H1 (cell line): ENCODE measurements at regions not wholly inside any gene's neighbourhood (a gene's known extent, or its start where the extent isn't known, plus 50 kb on each side); places are given as distances from the start of the nearest gene placed in this dataset.

Experiments used
- CTCF ChIA-PET: fragments of 300-600 bp; sonication (Branson Sonifier 250); formaldehyde crosslinking; loops from one replicate; lab custom pipeline; 2021; ENCODE audit not compliant: partially characterized antibody; lab: Charles Lee
- POLR2A ChIA-PET: fragments of 300-600 bp; sonication (Branson Sonifier 250); formaldehyde crosslinking; loops from one replicate; lab custom pipeline; 2021; ENCODE audit warnings: inconsistent platforms; ENCODE audit not compliant: partially characterized antibody; lab: Charles Lee
- DNase-seq, 2 experiments: peaks; one replicate each; pipeline versions ENCODE4 v3.0.0 to v3.0.0-alpha.2; 2010 to 2022; ENCODE audit warnings: low spot score in 2 of 2, low read depth in 1 of 2, mixed read lengths in 1 of 2
- FAIRE-seq: peaks from 2 replicates; lab custom pipeline; 2011; peaks lifted over from hg19 to GRCh38; lab: Jason Lieb, UNC
- H2AFZ ChIP-seq: 2 replicates; pipeline ENCODE4 v1.8.1; 2012; ENCODE audit warnings: low read length, inconsistent platforms
- H2AK5ac ChIP-seq: 2 replicates; pipeline ENCODE4 v1.6.1; 2013; ENCODE audit warnings: low read depth, low read length
- H2BK120ac ChIP-seq: replicated peaks from 2 replicates; pipeline ENCODE3; 2013; ENCODE audit warnings: low read depth, low read length, inconsistent platforms
- H2BK12ac ChIP-seq: 2 replicates; pipeline ENCODE4 v1.6.1; 2013; ENCODE audit warnings: low read depth, low read length
- H2BK15ac ChIP-seq: 2 replicates; pipeline ENCODE4 v1.6.1; 2013; ENCODE audit warnings: low read length
- H2BK20ac ChIP-seq: 2 replicates; pipeline ENCODE4 v1.6.1; 2013; ENCODE audit warnings: low read length
- H2BK5ac ChIP-seq: 2 replicates; pipeline ENCODE4 v1.6.1; 2013; ENCODE audit warnings: low read depth, low read length
- H3K14ac ChIP-seq: 2 replicates; pipeline ENCODE4 v1.6.1; 2013; ENCODE audit warnings: inconsistent platforms; ENCODE audit not compliant: insufficient read length
- H3K18ac ChIP-seq: 2 replicates; pipeline ENCODE4 v1.6.1; 2013; ENCODE audit warnings: low read length; ENCODE audit errors: extremely low read depth
- H3K23ac ChIP-seq: 2 replicates; pipeline ENCODE4 v1.6.1; 2013; ENCODE audit warnings: inconsistent platforms; ENCODE audit not compliant: insufficient read length
- H3K23me2 ChIP-seq: 2 replicates; pipeline ENCODE4 v1.6.1; 2013; ENCODE audit warnings: low read depth, low read length
- H3K27ac ChIP-seq: 2 replicates; pipeline ENCODE4 v1.6.1; 2011; ENCODE audit warnings: low read depth, low read length, inconsistent platforms
- H3K27me3 ChIP-seq, 4 experiments: replicated peaks in 1 of 4; 1 replicate in 1 of 4; 2 replicates in 3 of 4; pipeline versions ENCODE4 v1.6.1 to v1.8.1; 2011 to 2013; ENCODE audit warnings: low read length in 3 of 4, mild to moderate bottlenecking in 3 of 4, inconsistent platforms in 2 of 4, mixed read lengths in 2 of 4, moderate library complexity in 1 of 4; ENCODE audit not compliant: control insufficient read depth in 3 of 4, insufficient read depth in 3 of 4; ENCODE audit errors: extremely low read depth in 1 of 4
- H3K36me3 ChIP-seq, 4 experiments: 2 replicates each; pipeline versions ENCODE4 v1.6.1 to v1.8.1; 2011 to 2013; ENCODE audit warnings: mild to moderate bottlenecking in 4 of 4, low read length in 3 of 4, moderate library complexity in 2 of 4, control low read depth in 1 of 4, inconsistent platforms in 1 of 4; ENCODE audit not compliant: insufficient read depth in 4 of 4, control insufficient read depth in 2 of 4
- H3K4ac ChIP-seq: replicated peaks from 2 replicates; pipeline ENCODE3; 2013; ENCODE audit warnings: low read length, low read depth, mixed read lengths, inconsistent platforms; ENCODE audit not compliant: insufficient read length
- H3K4me1 ChIP-seq, 4 experiments: replicated peaks in 1 of 4; 1 replicate in 1 of 4; 2 replicates in 3 of 4; pipeline versions ENCODE4 v1.6.1 to v1.8.1; 2011 to 2013; ENCODE audit warnings: low read length in 3 of 4, inconsistent platforms in 2 of 4, mixed read lengths in 1 of 4; ENCODE audit not compliant: insufficient read depth in 4 of 4, control insufficient read depth in 3 of 4
- H3K4me2 ChIP-seq, 2 experiments: 2 replicates each; pipeline versions ENCODE4 v1.6.1 to v1.8.1; 2011 to 2013; ENCODE audit warnings: low read depth in 2 of 2, low read length in 2 of 2, control low read depth in 1 of 2, inconsistent platforms in 1 of 2, mild to moderate bottlenecking in 1 of 2; ENCODE audit not compliant: insufficient read depth in 1 of 2
- H3K4me3 ChIP-seq, 4 experiments: fragments of 200-600, 300-600 bp in 1 of 4; sonication (generic), shearing (Covaris generic), sonication (Bioruptor Twin) in 1 of 4; 2 replicates each; pipeline versions ENCODE4 v1.5.1 to v1.8.1; 2011 to 2016; ENCODE audit warnings: low read length in 4 of 4, low read depth in 3 of 4, control low read depth in 2 of 4, inconsistent platforms in 2 of 4, mild to moderate bottlenecking in 2 of 4, mixed read lengths in 1 of 4, moderate library complexity in 1 of 4; ENCODE audit not compliant: insufficient read depth in 2 of 4; ENCODE audit errors: extremely low read depth in 1 of 4
- H3K56ac ChIP-seq: replicated peaks from 2 replicates; pipeline ENCODE3; 2013; ENCODE audit warnings: low read depth, mild to moderate bottlenecking, mixed read lengths, low read length, inconsistent platforms; ENCODE audit not compliant: insufficient read length
- H3K79me1 ChIP-seq: 2 replicates; pipeline ENCODE4 v1.6.1; 2013; ENCODE audit warnings: low read depth, low read length, control low read depth
- H3K79me2 ChIP-seq, 2 experiments: 2 replicates each; pipeline versions ENCODE4 v1.6.1 to v1.8.1; 2012 to 2013; ENCODE audit warnings: low read length in 2 of 2, mild to moderate bottlenecking in 2 of 2, inconsistent platforms in 1 of 2; ENCODE audit not compliant: insufficient read depth in 2 of 2, control insufficient read depth in 1 of 2
- H3K9ac ChIP-seq, 4 experiments: replicated peaks in 1 of 4; 1 replicate in 1 of 4; 2 replicates in 3 of 4; pipeline versions ENCODE4 v1.6.1 to v1.8.1; 2011 to 2013; ENCODE audit warnings: low read depth in 3 of 4, low read length in 3 of 4, control low read depth in 2 of 4, mild to moderate bottlenecking in 2 of 4, moderate library complexity in 2 of 4, inconsistent platforms in 1 of 4; ENCODE audit errors: extremely low read depth in 1 of 4
- H3K9me3 ChIP-seq, 2 experiments: 2 replicates each; pipeline versions ENCODE4 v1.6.1 to v1.8.1; 2012 to 2013; ENCODE audit warnings: mild to moderate bottlenecking in 2 of 2, moderate library complexity in 2 of 2, control low read depth in 1 of 2, inconsistent platforms in 1 of 2, low read depth in 1 of 2, low read length in 1 of 2, mixed read lengths in 1 of 2; ENCODE audit not compliant: insufficient read depth in 2 of 2
- H4K20me1 ChIP-seq, 2 experiments: replicated peaks in 1 of 2; 2 replicates each; pipeline versions ENCODE3 to v1.8.1; 2011 to 2013; ENCODE audit warnings: inconsistent platforms in 2 of 2, low read length in 2 of 2, mild to moderate bottlenecking in 1 of 2; ENCODE audit not compliant: insufficient read depth in 2 of 2, control insufficient read depth in 1 of 2
- H4K5ac ChIP-seq: 2 replicates; pipeline ENCODE4 v1.6.1; 2013; ENCODE audit warnings: low read length, low read depth, mixed read lengths, inconsistent platforms; ENCODE audit not compliant: insufficient read length
- H4K8ac ChIP-seq: 2 replicates; pipeline ENCODE4 v1.8.0; 2013; ENCODE audit warnings: mild to moderate bottlenecking, moderate library complexity, low read length, inconsistent platforms; ENCODE audit not compliant: insufficient read depth; ENCODE audit errors: extremely low read depth
- H4K91ac ChIP-seq: replicated peaks from 2 replicates; pipeline ENCODE3; 2013; ENCODE audit warnings: low read length, mixed read lengths, inconsistent platforms; ENCODE audit not compliant: insufficient read length
- WGBS, 2 experiments: shearing (Covaris generic) in 1 of 2; methylation state at CpG; one replicate each; pipeline versions ENCODE4 v1.1.6 to v1.1.7; 2013 to 2015; ENCODE audit warnings: low lambda C conversion rate in 2 of 2, mixed read lengths in 2 of 2, inconsistent platforms in 1 of 2, low coverage in 1 of 2, missing lambda C conversion rate in 1 of 2; ENCODE audit not compliant: insufficient replicate concordance in 2 of 2, insufficient coverage in 1 of 2, insufficient read length in 1 of 2; ENCODE audit errors: extremely low coverage in 1 of 2, missing lambda C conversion rate in 1 of 2; 5-methylcytosine and 5-hydroxymethylcytosine counted together
- TF ChIP-seq, protein P1 (sequence below): fragments of 300-600 bp; sonication (generic); IDR thresholded peaks from 2 replicates; pipeline ENCODE4 v1.7.1; 2012; ENCODE audit warnings: low read length, moderate library complexity, mild to moderate bottlenecking, inconsistent platforms; ENCODE audit not compliant: insufficient replicate concordance

DNA sequence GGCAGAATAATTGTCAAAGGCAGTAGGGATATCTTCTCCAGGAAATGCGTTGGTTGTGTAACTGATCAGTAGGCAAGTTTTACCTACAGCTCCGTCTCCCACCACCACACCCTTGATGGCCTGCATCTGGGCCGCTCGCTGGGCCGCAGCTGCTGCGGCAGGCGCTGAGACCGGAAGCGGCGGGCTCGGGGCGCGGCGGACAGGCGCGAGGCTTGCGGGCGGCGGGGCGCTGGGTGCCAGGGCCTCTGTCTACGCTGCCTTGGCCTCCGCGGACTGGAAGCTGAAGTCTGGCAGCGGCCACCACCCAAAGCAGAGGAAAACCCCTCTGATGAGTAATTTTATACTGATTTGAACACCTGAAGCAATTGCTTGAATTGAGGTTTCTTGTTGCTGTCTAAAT is 124.2 kb upstream of the ZIC3 start:
- H4K8ac ChIP-seq = no peak overlapping the region
- no peaks in the 10 kb centered on the region for H3K4me1 ChIP-seq
- H3K36me3 ChIP-seq = no peaks in the 10 kb centered on the region
- WGBS, 2 experiments = 94% methylated on average over 3 of the region's 24 CpGs; no CpG with 5 or more reads in 1 of the 2 experiments
- H3K18ac ChIP-seq = no peak overlapping the region
- H3K27me3 ChIP-seq = no peaks in the 10 kb centered on the region
- no peak overlapping the region for H2BK15ac ChIP-seq
- POLR2A ChIA-PET = no interaction called here
- H3K9ac ChIP-seq = no peak overlapping the region
- no peaks in the 10 kb centered on the region for H3K9me3 ChIP-seq
- no peak overlapping the region for H2AFZ ChIP-seq
- H2BK20ac ChIP-seq = no peak overlapping the region
- H4K20me1 ChIP-seq = no peaks in the 10 kb centered on the region
- no peak overlapping the region for H4K5ac ChIP-seq
- no peak overlapping the region for H3K27ac ChIP-seq
- no peaks in the 10 kb centered on the region for H3K79me1 ChIP-seq
- H2AK5ac ChIP-seq = no peak overlapping the region
- no peak overlapping the region for H3K23ac ChIP-seq
- CTCF ChIA-PET = interaction anchor here (1.5 kb wide), 1 partner anchor 9 kb away, joined by 5 read pairs; no protein-coding TSS in a partner anchor
- no peak overlapping the region for H3K4me3 ChIP-seq
- H3K23me2 ChIP-seq = no peaks in the 10 kb centered on the region
- H3K79me2 ChIP-seq = no peaks in the 10 kb centered on the region
- H3K14ac ChIP-seq = no peak overlapping the region
- no peak overlapping the region for H2BK120ac ChIP-seq
- H3K4me2 ChIP-seq = no peak overlapping the region
- FAIRE-seq (no peak), DNase-seq (no peak)
- H3K4ac ChIP-seq = no peak overlapping the region
- H2BK12ac ChIP-seq = no peak overlapping the region
- no peak overlapping the region for H4K91ac ChIP-seq
- no peak overlapping the region for H2BK5ac ChIP-seq
- H3K56ac ChIP-seq = no peak overlapping the region
- TF ChIP-seq, protein P1, sequence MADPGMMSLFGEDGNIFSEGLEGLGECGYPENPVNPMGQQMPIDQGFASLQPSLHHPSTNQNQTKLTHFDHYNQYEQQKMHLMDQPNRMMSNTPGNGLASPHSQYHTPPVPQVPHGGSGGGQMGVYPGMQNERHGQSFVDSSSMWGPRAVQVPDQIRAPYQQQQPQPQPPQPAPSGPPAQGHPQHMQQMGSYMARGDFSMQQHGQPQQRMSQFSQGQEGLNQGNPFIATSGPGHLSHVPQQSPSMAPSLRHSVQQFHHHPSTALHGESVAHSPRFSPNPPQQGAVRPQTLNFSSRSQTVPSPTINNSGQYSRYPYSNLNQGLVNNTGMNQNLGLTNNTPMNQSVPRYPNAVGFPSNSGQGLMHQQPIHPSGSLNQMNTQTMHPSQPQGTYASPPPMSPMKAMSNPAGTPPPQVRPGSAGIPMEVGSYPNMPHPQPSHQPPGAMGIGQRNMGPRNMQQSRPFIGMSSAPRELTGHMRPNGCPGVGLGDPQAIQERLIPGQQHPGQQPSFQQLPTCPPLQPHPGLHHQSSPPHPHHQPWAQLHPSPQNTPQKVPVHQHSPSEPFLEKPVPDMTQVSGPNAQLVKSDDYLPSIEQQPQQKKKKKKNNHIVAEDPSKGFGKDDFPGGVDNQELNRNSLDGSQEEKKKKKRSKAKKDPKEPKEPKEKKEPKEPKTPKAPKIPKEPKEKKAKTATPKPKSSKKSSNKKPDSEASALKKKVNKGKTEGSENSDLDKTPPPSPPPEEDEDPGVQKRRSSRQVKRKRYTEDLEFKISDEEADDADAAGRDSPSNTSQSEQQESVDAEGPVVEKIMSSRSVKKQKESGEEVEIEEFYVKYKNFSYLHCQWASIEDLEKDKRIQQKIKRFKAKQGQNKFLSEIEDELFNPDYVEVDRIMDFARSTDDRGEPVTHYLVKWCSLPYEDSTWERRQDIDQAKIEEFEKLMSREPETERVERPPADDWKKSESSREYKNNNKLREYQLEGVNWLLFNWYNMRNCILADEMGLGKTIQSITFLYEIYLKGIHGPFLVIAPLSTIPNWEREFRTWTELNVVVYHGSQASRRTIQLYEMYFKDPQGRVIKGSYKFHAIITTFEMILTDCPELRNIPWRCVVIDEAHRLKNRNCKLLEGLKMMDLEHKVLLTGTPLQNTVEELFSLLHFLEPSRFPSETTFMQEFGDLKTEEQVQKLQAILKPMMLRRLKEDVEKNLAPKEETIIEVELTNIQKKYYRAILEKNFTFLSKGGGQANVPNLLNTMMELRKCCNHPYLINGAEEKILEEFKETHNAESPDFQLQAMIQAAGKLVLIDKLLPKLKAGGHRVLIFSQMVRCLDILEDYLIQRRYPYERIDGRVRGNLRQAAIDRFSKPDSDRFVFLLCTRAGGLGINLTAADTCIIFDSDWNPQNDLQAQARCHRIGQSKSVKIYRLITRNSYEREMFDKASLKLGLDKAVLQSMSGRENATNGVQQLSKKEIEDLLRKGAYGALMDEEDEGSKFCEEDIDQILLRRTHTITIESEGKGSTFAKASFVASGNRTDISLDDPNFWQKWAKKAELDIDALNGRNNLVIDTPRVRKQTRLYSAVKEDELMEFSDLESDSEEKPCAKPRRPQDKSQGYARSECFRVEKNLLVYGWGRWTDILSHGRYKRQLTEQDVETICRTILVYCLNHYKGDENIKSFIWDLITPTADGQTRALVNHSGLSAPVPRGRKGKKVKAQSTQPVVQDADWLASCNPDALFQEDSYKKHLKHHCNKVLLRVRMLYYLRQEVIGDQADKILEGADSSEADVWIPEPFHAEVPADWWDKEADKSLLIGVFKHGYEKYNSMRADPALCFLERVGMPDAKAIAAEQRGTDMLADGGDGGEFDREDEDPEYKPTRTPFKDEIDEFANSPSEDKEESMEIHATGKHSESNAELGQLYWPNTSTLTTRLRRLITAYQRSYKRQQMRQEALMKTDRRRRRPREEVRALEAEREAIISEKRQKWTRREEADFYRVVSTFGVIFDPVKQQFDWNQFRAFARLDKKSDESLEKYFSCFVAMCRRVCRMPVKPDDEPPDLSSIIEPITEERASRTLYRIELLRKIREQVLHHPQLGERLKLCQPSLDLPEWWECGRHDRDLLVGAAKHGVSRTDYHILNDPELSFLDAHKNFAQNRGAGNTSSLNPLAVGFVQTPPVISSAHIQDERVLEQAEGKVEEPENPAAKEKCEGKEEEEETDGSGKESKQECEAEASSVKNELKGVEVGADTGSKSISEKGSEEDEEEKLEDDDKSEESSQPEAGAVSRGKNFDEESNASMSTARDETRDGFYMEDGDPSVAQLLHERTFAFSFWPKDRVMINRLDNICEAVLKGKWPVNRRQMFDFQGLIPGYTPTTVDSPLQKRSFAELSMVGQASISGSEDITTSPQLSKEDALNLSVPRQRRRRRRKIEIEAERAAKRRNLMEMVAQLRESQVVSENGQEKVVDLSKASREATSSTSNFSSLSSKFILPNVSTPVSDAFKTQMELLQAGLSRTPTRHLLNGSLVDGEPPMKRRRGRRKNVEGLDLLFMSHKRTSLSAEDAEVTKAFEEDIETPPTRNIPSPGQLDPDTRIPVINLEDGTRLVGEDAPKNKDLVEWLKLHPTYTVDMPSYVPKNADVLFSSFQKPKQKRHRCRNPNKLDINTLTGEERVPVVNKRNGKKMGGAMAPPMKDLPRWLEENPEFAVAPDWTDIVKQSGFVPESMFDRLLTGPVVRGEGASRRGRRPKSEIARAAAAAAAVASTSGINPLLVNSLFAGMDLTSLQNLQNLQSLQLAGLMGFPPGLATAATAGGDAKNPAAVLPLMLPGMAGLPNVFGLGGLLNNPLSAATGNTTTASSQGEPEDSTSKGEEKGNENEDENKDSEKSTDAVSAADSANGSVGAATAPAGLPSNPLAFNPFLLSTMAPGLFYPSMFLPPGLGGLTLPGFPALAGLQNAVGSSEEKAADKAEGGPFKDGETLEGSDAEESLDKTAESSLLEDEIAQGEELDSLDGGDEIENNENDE = no peak
